ENCODE measurements at regions not wholly inside any gene's neighbourhood (a gene's known extent, or its start where the extent isn't known, plus 50 kb on each side); places are given as distances from the start of the nearest gene placed in this dataset.

DNA sequence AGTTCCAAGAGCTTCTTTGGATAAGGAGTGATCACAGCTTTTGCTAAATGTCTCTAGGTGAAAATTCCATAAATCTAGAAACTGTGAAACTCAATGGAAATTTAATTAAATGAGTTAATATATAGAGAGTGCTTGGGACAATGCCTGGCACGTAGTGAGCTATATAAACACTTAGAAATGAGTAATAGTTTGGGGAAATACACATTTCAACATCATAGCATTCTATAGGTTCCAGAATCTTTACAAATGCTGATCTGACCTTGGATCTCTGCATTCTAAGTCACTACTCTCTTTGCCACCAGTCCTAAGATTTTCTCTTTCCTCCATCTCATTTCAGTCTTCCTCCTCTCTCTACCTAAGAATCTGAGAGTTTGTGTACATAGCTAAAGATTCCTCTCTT lies 175.6 kb downstream of the SOX9 start:
- CTCF ChIA-PET: no interaction called here

DNA sequence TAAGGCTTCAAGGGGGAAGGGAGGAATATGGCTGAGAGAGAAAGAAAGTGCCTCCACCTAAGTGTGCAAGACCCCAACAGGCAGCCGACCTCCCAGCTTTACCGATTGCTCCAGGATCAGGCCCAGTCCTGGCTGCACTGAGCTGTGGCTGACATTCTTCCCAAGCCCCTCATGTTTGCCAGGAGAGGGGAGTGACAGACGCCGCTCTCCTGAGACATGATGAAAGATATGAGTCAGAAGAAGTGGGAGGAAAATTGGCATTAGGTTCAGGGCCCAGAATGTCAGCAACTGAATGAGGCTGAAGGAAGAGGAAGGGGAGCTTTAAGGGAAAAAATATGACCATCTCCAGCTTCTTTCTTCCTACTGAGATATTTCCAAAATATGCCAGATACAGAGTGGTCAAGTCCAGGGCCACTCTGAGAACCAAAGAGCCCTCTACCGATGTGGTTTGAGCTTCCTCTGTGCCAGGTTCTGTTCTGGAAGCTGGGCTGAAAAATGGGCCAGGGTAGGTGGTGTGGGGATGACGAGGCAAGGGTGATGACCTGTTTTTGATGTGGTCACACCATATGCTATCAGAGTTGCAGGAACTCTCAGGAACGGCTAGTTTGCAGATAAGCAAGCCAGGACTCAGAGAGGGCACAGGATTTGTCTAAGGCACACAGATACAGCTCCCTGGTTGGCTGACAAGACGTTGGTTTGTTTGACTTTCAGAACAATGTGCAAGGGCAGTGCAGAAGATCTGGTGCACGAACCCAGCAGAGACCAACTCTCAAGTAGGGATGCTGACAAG lies 176.7 kb downstream of the SOX9 start:
- ChIA-PET CTCF (no interaction called here), POLR2A (no interaction called here)

More for the DNA sequence above, 175.6 kb downstream of the SOX9 start:
- POLR2A ChIA-PET: no interaction called here

DNA sequence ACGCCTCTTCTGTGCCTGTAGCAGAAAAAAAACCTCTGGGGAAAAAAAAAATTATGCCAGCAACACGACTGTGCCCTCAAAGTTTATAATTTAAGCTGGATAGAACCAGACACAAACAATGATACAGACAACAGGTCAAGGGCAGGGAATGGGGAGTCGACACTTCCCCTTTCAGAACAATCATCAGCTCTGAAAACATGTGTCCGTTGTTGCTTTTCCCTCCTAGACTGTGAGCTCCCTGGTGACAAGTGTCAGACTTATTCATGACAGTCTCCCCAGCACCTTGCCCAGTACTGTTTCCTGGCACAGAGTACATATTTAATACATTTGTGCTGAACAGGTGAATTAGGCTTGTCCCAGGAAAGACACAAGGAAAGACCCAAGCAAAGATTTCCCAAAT lies 178.3 kb downstream of the SOX9 start:
- CTCF ChIA-PET: interaction anchor here (0.5 kb wide), 1 partner anchor 185 kb away, joined by 3 read pairs; no protein-coding TSS in a partner anchor
- POLR2A ChIA-PET: no interaction called here

DNA sequence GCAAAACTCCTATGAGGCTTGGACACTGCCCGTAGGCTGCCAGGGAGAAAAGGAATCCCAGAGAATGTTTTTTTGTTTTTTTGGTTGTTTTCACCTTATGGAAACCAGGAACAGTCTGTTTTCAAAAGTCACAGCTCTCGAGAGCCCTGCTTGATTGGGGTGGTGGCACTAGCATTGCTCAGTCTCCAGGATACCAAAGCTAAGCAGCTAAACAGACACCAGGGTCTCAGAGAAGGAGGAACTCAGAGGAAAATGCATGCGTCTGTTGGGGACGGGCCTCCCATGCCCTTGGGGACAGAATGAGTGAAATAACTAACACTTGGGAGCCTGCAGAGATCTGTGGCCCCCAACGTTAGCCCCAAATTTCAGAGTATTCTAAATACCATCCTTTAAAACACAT lies 178.8 kb downstream of the SOX9 start:
- POLR2A ChIA-PET: no interaction called here
- CTCF ChIA-PET: interaction anchor here (0.5 kb wide), 1 partner anchor 185 kb away, joined by 3 read pairs; no protein-coding TSS in a partner anchor

DNA sequence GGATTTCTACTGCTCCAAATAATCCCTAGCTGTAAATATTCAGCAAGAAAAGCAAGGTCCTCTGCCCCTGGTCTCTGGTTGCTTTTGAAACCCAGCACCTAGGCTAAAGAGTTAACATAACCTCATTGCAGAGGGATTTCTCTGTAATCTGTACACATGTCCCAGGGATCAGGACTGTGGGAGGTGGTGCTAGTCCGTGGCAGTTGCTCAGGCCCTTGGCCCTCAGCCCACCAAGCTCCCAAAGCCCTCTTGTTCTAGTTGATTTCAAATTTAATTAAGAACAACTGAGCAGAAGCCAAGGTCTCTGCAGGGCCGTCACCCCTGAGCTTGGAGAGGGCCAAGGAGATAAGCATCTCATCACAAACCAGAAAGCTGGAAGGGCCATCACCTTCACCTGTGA lies 181.1 kb downstream of the SOX9 start:
- POLR2A ChIA-PET: no interaction called here

DNA sequence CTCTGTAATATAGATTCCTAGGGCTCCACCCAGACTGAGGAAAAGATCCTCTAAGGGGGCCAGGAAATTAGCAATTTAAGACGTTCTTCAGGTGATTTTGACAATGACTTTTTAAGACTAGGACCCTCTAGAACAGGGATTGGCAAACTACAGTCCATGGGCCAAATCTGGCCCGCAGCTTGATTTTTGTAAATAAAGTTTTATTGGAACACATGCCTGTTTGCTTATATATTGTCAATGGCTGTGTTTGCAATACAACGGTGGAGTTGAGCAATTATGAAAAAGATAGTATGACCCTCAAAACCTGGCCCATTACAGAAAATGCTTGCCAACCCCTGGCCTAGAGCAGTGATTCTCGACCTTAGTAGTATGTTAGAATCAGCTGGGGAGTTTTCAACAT lies 181.9 kb downstream of the SOX9 start:
- ChIA-PET CTCF (no interaction called here), POLR2A (interaction anchor here (0.7 kb wide), 1 partner anchor 181 kb away, joined by 3 read pairs; no protein-coding TSS in a partner anchor)

More for the DNA sequence above, 181.1 kb downstream of the SOX9 start:
- CTCF ChIA-PET: no interaction called here

DNA sequence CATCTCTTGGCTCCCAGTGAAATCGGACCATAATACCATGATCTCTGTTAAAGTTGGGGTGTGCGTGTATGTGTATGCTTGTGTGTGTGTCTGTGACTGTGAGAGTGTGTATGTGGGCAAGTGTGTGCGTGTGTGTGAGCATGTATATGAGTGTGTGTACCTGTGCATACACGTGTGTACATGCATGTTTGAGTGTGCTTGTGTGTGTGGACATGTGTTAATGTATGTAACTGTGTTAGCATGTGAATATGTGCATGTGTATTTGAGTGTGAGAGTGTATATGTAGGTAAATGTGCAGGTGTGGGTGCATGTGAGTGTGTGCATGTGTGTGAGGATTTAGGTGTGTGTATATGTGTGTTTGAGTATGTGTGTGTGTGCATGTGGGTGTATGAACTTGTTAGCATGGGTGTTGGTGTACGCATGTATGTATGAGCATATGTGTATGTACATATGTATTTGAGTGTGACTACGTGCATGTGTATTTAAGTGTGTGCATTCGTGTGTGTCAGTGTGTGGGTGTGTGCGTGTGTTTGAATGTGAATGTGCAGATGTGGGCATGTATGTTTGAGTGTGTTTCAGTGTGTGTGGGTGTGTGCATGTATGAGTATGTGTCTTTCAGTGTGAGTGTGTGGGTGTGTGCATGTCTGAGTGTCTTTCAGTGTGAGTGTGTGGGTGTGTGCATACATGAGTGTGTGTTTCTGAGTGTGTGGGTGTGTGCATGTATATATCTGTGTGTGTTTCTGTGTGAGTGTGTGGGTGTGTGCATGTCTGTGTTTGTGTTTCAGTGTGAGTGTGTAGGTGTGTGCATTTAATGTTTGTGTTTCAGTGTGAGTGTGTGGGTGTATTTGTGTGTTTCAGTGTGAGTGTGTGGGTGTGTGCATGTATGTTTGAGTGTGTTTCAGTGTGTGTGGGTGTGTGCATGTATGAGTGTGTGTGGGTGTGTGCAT lies 183.2 kb downstream of the SOX9 start:
- ChIA-PET CTCF (no interaction called here), POLR2A (no interaction called here)

DNA sequence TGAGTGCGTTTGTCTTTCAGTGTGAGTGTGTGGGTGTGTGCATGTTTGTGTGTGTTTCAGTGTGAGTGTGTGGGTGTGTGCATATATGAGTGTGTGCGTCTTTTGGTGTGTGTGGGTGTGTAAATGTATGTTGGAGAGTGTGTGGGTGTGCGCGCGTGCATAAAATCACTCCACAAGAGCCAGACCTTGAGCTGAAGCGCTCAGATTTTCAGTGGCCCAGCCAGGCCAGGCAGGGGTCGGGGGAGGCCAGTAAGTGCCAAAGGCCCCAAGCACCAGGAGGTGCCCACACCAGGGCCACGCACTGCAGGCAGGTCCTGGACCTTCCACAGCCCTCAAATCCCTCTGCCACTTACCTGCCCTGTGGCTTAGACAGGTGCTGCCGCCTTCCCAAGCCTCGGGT lies 184.0 kb downstream of the SOX9 start:
- CTCF ChIA-PET: no interaction called here
- POLR2A ChIA-PET: no interaction called here

DNA sequence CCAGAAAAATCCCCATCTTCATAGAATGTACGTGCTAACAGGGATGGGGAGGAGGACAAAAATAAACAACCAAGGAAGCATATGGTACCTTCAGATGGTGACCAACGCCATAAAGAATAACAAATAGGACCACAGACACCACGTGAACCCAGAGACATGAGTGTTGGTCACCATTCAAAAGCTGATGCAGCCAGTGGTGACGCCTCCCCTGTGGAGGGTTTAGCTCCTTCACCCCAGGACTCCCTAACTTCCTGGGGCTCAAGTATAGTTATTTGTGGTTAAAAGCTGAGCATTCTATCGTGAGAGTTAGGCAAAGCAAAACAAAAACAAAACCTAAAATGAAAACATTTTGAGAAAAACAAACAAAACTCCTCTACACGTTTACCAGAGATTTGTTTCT lies 184.7 kb downstream of the SOX9 start:
- CTCF ChIA-PET: no interaction called here
- POLR2A ChIA-PET: no interaction called here

DNA sequence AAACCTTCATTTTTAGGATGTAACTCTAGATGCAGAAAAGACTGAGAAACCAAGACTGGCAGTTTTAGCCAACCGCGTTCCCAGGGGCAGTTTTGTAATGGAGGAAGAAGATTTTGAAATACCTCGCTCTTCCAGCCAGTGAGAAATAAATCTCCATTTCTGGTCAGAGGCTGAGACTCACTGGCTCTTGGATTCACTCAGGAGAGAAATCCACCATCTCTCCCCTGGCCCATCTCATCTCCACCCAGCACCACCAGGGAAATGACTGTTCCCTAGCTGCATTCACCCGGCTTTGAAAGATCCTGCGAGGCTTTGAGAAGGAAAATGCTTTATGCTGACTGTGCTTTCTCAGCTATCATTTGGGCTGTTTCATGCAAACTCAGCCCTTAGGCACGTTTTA lies 185.2 kb downstream of the SOX9 start:
- POLR2A ChIA-PET: no interaction called here

DNA sequence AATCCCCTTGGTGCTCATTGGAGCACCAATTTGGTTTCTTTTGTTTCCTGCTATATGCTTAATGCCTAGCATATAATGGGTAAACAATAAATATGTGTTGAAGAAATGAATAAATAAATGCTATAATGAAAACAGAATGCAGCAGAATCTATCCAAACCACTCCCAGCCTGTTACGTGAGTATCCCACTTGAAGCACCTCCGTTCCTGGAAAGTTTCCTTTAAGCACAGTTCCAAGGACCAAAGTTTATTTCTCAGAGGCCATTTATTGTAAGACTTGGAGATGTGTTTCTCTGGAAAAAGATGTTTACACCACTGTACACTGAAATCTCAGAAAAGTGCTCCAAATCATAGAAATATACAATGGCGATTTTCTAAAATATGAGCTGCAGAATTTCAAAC lies 187.0 kb downstream of the SOX9 start:
- ChIA-PET CTCF (no interaction called here), POLR2A (no interaction called here)

More for the DNA sequence above, 185.2 kb downstream of the SOX9 start:
- CTCF ChIA-PET: no interaction called here

DNA sequence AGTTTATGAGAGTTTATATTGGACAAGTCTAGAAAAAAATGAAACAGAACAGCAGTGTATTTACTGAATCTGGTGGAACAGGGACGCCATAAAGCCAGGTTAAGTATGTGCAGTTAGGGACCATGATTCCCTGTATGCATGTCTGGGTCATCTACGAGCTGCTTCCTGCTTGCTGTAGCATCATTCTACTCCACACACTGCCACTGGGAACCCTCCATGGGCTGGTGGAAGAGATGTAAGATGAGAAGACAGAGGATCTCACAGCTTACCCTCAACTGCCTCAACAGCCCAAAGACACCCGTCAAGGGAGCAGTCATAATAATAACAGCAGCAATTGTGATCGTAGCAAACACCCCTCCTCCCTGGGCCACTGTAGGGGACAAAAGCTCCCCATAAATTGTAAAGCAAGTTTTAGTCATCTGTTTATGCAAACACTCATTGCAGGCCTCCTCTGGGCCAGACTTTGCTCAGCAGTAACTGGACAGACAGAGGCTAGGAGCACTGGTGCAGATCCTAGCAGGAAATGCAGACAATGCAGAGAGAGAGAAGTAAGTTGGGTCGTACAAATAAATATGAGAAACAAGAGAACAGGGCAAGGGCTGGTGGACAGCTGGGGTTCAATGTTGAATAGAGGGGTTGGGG lies 188.0 kb downstream of the SOX9 start:
- ChIA-PET CTCF (no interaction called here), POLR2A (no interaction called here)

DNA sequence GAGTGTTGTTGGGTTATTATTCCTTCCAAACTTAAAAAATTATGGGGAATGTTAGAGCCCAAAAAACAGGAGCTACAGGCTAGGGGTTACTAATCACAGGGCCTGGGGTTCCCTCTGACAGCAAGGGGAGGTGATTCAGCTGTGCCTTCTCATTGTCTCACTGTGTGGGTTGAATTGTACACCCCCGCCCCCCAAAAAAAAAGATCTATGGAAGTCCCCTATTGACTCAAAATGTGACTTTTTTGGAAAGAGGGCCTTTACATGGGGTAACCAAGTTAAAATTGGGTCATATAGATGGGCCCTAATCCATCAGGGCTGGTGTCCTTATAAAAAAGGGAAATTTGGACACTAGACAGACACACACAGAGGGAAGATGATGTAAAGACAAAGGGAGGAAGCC lies 190.2 kb downstream of the SOX9 start:
- POLR2A ChIA-PET: interaction anchor here (0.6 kb wide), 1 partner anchor 627 kb away, joined by 3 read pairs; no protein-coding TSS in a partner anchor
- CTCF ChIA-PET: no interaction called here

DNA sequence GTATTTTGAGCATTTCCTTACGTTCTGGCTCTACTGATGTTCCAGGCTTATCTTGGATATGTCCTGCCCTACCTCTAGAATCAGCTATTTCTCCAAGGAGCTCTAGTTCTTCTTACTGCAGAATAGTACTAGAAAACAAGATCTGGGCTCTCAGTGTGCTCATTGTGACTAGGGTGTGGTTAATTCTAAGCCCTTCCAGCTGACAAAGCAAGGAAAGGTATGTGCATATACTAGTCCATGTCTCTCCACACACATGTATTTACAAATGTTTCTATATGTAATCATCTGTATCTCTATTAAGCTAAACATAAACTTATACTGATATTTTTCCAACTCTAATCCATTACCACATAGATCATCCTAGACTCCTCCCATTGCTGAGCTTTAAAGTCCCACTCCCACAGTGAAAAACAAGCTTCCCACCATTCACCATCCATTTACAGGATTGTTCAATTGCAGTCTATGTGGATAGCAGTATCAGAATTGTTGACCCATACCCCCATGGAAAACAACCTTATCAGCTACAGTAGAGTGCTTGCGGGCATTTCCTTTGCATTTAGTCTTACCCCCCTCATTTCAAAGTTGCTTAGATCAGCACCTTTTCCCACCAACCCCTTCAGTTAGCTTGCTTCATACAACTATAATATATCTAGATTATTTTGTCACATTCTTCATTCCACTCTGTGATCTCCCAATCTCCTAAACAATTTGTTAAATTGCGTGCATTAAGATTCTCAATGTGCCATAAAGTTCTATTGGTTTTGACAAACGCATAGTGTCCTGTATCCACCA lies 194.5 kb downstream of the SOX9 start:
- POLR2A ChIA-PET: no interaction called here
- CTCF ChIA-PET: no interaction called here

DNA sequence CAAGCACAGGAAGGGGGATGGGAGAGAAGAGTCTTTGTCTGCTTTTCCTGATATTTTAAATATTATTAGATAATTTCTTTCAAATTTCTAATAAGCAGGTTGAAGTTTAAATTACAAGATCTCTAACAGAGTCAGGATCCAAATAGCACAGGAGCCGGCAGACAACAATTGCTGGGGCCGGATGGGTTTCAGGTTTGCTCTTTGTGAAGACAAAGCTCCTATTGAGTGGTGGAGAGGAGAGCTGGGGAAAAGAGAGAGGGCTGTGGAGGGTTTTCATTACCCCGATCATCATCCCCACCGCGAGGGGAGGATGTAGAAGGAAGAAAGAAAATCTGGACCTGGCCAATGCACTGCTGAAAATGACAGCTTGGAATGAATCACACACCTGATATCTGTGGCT lies 197.3 kb downstream of the SOX9 start:
- POLR2A ChIA-PET: no interaction called here
- CTCF ChIA-PET: no interaction called here

DNA sequence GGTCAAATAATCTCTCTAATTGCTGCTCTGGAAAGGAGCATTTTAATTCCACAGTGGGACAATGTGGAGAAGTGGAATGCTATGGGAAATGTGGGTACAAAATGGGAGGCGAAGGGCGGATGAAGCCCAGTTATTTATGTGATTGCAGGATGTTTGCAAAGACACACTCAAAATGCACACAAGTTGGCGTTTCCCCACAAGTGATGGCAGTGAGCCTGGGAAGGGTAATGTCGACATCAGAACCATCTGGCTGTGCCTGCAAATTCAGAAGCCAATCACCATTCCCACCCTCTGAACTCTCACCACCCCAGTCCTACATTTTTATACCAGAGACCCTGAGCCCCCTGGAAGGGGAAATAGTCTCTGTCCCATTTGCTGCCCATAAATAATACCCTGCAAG lies 201.1 kb downstream of the SOX9 start:
- CTCF ChIA-PET: no interaction called here
- POLR2A ChIA-PET: no interaction called here

DNA sequence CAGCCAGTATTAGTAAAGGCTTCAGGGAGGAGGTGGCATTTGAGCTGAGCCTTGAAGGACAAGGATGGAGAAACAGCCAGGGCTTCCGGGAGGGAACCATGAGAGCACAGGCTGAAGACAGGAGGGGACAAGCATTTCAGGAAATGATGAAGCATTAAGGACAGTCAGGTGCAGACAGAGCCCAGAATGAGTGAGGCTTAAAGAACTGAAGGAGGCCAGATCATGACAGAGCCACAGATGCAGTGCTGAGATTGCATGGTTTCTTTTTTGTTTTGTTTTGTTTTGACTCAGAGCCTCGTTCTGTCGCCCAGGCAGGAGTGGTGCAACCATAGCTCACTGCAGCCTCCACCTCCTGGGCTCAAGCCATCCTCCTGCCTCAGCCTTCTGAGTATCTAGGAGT lies 211.5 kb downstream of the SOX9 start:
- CTCF ChIA-PET: no interaction called here
- POLR2A ChIA-PET: no interaction called here

DNA sequence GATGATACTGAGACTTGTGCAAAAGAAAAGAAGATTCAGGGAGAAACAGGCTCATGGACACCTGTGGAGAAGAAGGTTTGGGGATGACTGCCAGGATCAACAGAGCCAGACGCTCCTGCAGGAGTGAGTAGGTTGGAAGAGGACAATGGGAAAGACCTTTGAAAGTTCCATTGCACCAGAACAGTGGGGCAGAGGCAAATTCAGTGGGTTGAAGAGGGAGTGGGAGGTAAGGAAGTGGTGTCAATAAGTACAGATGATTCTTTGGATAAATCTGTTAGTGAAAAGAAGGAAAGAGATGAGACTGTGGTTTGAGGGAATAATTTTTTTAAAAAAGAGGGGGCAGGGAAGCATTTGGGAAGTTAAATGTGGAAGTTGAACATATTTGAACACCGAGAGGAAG lies 212.8 kb downstream of the SOX9 start:
- POLR2A ChIA-PET: no interaction called here
- CTCF ChIA-PET: no interaction called here

DNA sequence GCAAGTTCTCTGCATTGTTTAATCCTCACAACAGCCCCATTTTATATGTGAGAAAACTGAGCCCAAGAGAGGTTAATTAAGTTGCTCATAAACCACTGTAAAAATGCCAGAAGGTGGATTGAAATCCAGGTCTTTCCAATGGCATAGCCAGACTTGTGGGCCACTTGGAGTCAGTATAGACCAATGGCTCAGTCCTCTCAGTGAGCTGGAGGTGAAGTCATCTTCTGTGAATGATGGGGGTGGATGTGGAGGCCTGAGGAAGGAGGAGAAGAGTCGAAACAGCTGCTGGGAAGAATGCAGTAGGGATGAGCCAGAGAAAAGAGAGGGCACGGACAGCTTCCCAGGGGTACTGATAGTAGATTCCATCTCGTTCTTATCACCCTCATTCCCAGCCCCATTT lies 213.4 kb downstream of the SOX9 start:
- CTCF ChIA-PET: no interaction called here
- POLR2A ChIA-PET: no interaction called here

All from activated CD8-positive, alpha-beta memory T cell treated with anti-CD3 and anti-CD28 coated beads for 36 hours (primary cell).